HG03280 (cell line): ENCODE measurements at regions not wholly inside any gene's neighbourhood (a gene's known extent, or its start where the extent isn't known, plus 50 kb on each side); places are given as distances from the start of the nearest gene placed in this dataset.
"Not testable (repeated sequence)": the region's sequence is repeated elsewhere in the genome, so short reads cannot be mapped to it uniquely, and the experiment has no call there.

Experiments used
- ATAC-seq: cut with Tn5 transposase; IDR thresholded peaks from one replicate; pipeline ENCODE4 v1.9.1; 2021; ENCODE audit warnings: mild to moderate bottlenecking, moderate library complexity; ENCODE audit not compliant: unreplicated experiment

- ATAC-seq, result no peak
These were observed 411.7 kb downstream of the SOCS6 start for GRCh38 chr18:70700496-70700895.

- no peak for ATAC-seq
These were observed 409.7 kb downstream of the SOCS6 start for GRCh38 chr18:70698574-70698973.

- ATAC-seq, result no peak
These were observed 404.4 kb downstream of the SOCS6 start for GRCh38 chr18:70693246-70693645.

GRCh38 chr18:70689765-70690164, 400.9 kb downstream of the SOCS6 start:
- ATAC-seq, result not testable (repeated sequence)

- no peak for ATAC-seq
These were observed 399.4 kb downstream of the SOCS6 start for GRCh38 chr18:70688286-70688685.

GRCh38 chr18:70684821-70685220, 396.0 kb downstream of the SOCS6 start:
- no peak for ATAC-seq

- ATAC-seq, result no peak
These were observed 394.4 kb downstream of the SOCS6 start for GRCh38 chr18:70683263-70683662.

- ATAC-seq, result no peak
These were observed 386.1 kb downstream of the SOCS6 start for GRCh38 chr18:70674896-70675295.

GRCh38 chr18:70673831-70674230, 385.0 kb downstream of the SOCS6 start:
- no peak for ATAC-seq

- no peak for ATAC-seq
These were observed 383.7 kb downstream of the SOCS6 start for GRCh38 chr18:70672581-70672980.

GRCh38 chr18:70671889-70672565, 383.2 kb downstream of the SOCS6 start:
- no peak for ATAC-seq

GRCh38 chr18:70666936-70667335, 378.1 kb downstream of the SOCS6 start:
- ATAC-seq, result no peak

GRCh38 chr18:70663141-70663540, 374.3 kb downstream of the SOCS6 start:
- no peak for ATAC-seq

GRCh38 chr18:70662588-70662987, 373.7 kb downstream of the SOCS6 start:
- no peak for ATAC-seq

GRCh38 chr18:70659036-70659925, 370.4 kb downstream of the SOCS6 start:
- ATAC-seq, result no peak

- ATAC-seq, result no peak
These were observed 364.8 kb downstream of the SOCS6 start for GRCh38 chr18:70653671-70654070.

GRCh38 chr18:70650878-70651277, 362.0 kb downstream of the SOCS6 start:
- ATAC-seq, result no peak

- no peak for ATAC-seq
These were observed 360.8 kb downstream of the SOCS6 start for GRCh38 chr18:70649683-70650082.

- ATAC-seq, result no peak
These were observed 357.1 kb downstream of the SOCS6 start for GRCh38 chr18:70645971-70646370.

GRCh38 chr18:70643812-70644211, 355.0 kb downstream of the SOCS6 start:
- ATAC-seq, result no peak

- no peak for ATAC-seq
These were observed 352.4 kb downstream of the SOCS6 start for GRCh38 chr18:70641156-70641775.
